ENCODE measurements at regions not wholly inside any gene's neighbourhood (a gene's known extent, or its start where the extent isn't known, plus 50 kb on each side); places are given as distances from the start of the nearest gene placed in this dataset.
"Not testable (repeated sequence)": the region's sequence is repeated elsewhere in the genome, so short reads cannot be mapped to it uniquely, and the experiment has no call there.

DNA sequence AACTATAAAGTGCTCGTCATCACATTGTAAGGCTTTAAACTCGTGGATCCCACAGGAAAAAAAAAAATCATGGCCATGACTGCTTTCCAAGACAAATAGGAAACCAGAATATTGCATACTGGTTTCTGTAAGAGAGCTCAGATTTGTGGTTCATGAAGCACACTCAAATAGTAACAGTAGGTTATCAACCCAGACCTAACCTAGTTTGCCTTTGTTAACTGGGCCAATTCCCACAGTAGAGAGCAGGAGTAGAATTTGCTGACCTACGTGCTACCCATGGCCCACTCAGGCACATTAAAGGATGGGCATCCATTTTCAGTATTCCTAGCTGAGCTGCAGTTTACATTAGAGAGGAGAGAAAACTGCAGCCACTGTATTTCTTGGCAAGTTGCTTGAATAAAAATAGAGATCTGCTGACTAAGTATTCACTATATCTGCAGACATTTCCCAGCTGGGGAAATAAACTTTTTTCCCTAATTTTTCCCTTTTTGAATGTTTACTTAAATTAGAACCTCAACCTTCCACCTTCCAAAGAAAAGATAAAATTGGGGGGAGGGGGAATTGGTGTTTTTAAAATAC is 218.5 kb downstream of the SPANXN3 start:
- H3K4me3 ChIP-seq: no peak overlapping the region
- no peak for TF ChIP-seq CTCF (IDR thresholded peaks at IDR 0.05)
- DNase-seq (no peak), ATAC-seq (no peak)
- no peaks in the 10 kb centered on the region for H3K27me3 ChIP-seq (ENCODE audit: insufficient read depth in 3 of 3, low read length in 2 of 3)
- H3K36me3 ChIP-seq (ENCODE audit: insufficient read depth in 1 of 2, low read depth in 1 of 2): no peaks in the 10 kb centered on the region
- no peak overlapping the region for H3K27ac ChIP-seq
- H3K9me3 ChIP-seq: peaks cover 8% of the 10 kb centered on the region
- 39 to 54% (median 50%) methylated on average over 3 of the region's 3 CpGs for WGBS, 3 donors
- intact Hi-C loops (cut with DNase I): no loop called here
- no peaks in the 10 kb centered on the region for H3K4me1 ChIP-seq

- no peaks in the 10 kb centered on the region for H3K4me1 ChIP-seq
- DNase-seq (no peak), ATAC-seq (no peak)
- peaks cover 8% of the 10 kb centered on the region for H3K9me3 ChIP-seq
- intact Hi-C loops (cut with DNase I): no loop called here
- H3K4me3 ChIP-seq: no peak overlapping the region
- WGBS, 3 donors: 69 to 87% (median 71%) methylated on average over 1 of the region's 1 CpG
- H3K27ac ChIP-seq: no peak overlapping the region
- no peaks in the 10 kb centered on the region for H3K27me3 ChIP-seq (ENCODE audit: insufficient read depth in 3 of 3, low read length in 2 of 3)
- H3K36me3 ChIP-seq (ENCODE audit: insufficient read depth in 1 of 2, low read depth in 1 of 2): no peaks in the 10 kb centered on the region
- no peak for TF ChIP-seq CTCF (IDR thresholded peaks at IDR 0.05)
These were observed 220.8 kb downstream of the SPANXN3 start for GRCh38 chrX:143296521-143296920.

GRCh38 chrX:143287236-143287635 is 230.0 kb downstream of the SPANXN3 start:
- no peak for TF ChIP-seq CTCF (IDR thresholded peaks at IDR 0.05)
- H3K27me3 ChIP-seq (ENCODE audit: insufficient read depth in 3 of 3, low read length in 2 of 3): no peaks in the 10 kb centered on the region
- no peak overlapping the region for H3K27ac ChIP-seq
- H3K4me3 ChIP-seq: no peak overlapping the region
- WGBS, 3 donors: 16 to 25% (median 22%) methylated on average over 2 of the region's 2 CpGs
- no peaks in the 10 kb centered on the region for H3K9me3 ChIP-seq
- intact Hi-C loops (cut with DNase I): no loop called here
- no peak for DNase-seq
- no peak for ATAC-seq
- no peaks in the 10 kb centered on the region for H3K36me3 ChIP-seq (ENCODE audit: insufficient read depth in 1 of 2, low read depth in 1 of 2)
- H3K4me1 ChIP-seq: no peaks in the 10 kb centered on the region

GRCh38 chrX:143270317-143270716 is 244.6 kb downstream of the SPANXN4 start:
- Histone ChIP-seq H3K27me3 (ENCODE audit: insufficient read depth in 3 of 3, low read length in 2 of 3) (no peaks in the 10 kb centered on the region), H3K4me1 (no peaks in the 10 kb centered on the region), H3K9me3 (no peaks in the 10 kb centered on the region), H3K4me3 (no peak overlapping the region), H3K27ac (no peak overlapping the region), H3K36me3 (ENCODE audit: insufficient read depth in 1 of 2, low read depth in 1 of 2) (no peaks in the 10 kb centered on the region)
- TF ChIP-seq CTCF (IDR thresholded peaks at IDR 0.05): no peak
- no peak for ATAC-seq
- DNase-seq: no peak
- intact Hi-C loops (cut with DNase I): no loop called here
- WGBS, 3 donors: 59 to 83% (median 77%) methylated on average over 6 of the region's 6 CpGs

- DNase-seq; H3K36me3 ChIP-seq (ENCODE audit: insufficient read depth in 1 of 2, low read depth in 1 of 2); H3K27me3 ChIP-seq (ENCODE audit: insufficient read depth in 3 of 3, low read length in 2 of 3); intact Hi-C loops (cut with DNase I); H3K4me1 ChIP-seq; ATAC-seq; H3K27ac ChIP-seq; H3K4me3 ChIP-seq; H3K9me3 ChIP-seq: not testable (repeated sequence)
- WGBS, 3 donors: 63 to 80% (median 74%) methylated on average over 1 to 2 of the region's 2 CpGs
These were observed 218.9 kb downstream of the SPANXN4 start for GRCh38 chrX:143244593-143244992.
